Adipocyte (in vitro differentiated cells): ENCODE measurements at regions not wholly inside any gene's neighbourhood (a gene's known extent, or its start where the extent isn't known, plus 50 kb on each side); places are given as distances from the start of the nearest gene placed in this dataset.

Source experiments
- DNase-seq: peaks from one replicate; pipeline ENCODE4 v3.0.0-alpha.2; 2015; ENCODE audit warnings: low read depth
- H3K27me3 ChIP-seq: replicated peaks from 2 replicates; pipeline ENCODE4 v1.7.0; 2013; ENCODE audit warnings: mild to moderate bottlenecking, low read length, moderate library complexity; ENCODE audit not compliant: control insufficient read depth, insufficient read depth
- H3K36me3 ChIP-seq: 2 replicates; pipeline ENCODE4 v1.7.0; 2013; ENCODE audit warnings: low read length, mild to moderate bottlenecking, moderate library complexity; ENCODE audit not compliant: control insufficient read depth, insufficient read depth, severe bottlenecking
- H3K4me1 ChIP-seq: 2 replicates; pipeline ENCODE4 v1.7.0; 2013; ENCODE audit warnings: mild to moderate bottlenecking, low read length, moderate library complexity; ENCODE audit not compliant: control insufficient read depth, insufficient read depth
- H3K4me3 ChIP-seq: 2 replicates; pipeline ENCODE4 v1.7.0; 2013; ENCODE audit warnings: mild to moderate bottlenecking, low read length, moderate library complexity
- H3K9ac ChIP-seq: 2 replicates; pipeline ENCODE4 v1.7.0; 2013; ENCODE audit warnings: mild to moderate bottlenecking, low read length, moderate library complexity
- H3K9me3 ChIP-seq: 2 replicates; pipeline ENCODE4 v1.7.0; 2013; ENCODE audit warnings: mild to moderate bottlenecking, low read length, moderate library complexity; ENCODE audit not compliant: control insufficient read depth

DNA sequence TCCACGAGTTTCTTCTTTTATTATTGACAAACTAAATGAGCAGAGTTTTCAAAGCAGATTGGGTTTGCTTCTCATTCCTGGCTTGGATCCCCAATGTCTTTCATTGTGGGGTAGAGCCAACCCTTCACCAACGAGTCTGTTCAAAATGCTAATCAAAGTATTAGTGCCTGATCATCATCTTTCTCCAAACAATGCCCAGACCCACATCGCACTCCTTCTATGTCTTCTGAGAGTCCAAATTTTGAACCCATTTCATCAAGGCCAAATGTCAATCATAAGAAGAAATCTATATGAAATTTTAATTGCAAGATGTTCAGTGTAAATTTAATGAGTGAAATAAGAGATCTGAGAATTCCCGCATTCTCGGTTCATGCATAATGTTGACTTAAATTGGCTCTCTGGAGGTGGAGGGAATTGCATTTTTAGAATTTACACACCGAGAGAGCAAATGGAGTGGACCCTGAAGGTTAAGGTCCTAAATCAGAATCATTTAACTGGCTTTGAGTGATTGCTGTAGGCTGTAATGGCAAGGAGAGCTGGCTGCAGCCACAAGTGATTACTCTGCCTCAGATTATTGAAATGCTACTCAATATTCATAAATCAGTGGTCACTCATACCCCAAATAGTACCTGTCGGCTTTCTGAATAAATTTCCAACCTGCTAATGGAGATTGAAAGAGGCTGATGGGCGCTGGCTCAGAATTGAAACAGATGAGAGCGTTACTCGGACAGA lies 602.9 kb downstream of the TYW1 start:
- no peaks in the 10 kb centered on the region for H3K36me3 ChIP-seq
- no peak overlapping the region for H3K9ac ChIP-seq
- H3K4me1 ChIP-seq, result no peaks in the 10 kb centered on the region
- DNase-seq, result no peak
- H3K9me3 ChIP-seq, result no peaks in the 10 kb centered on the region
- no peak overlapping the region for H3K4me3 ChIP-seq
- peaks cover 12% of the 10 kb centered on the region for H3K27me3 ChIP-seq

GRCh38 chr7:67602246-67602887 lies 605.7 kb downstream of the TYW1 start:
- H3K4me1 ChIP-seq, result no peaks in the 10 kb centered on the region
- no peaks in the 10 kb centered on the region for H3K36me3 ChIP-seq
- peaks cover 8% of the 10 kb centered on the region for H3K27me3 ChIP-seq
- no peak overlapping the region for H3K4me3 ChIP-seq
- peaks cover 14% of the 10 kb centered on the region for H3K9me3 ChIP-seq
- H3K9ac ChIP-seq, result no peak overlapping the region
- no peak for DNase-seq

GRCh38 chr7:67604461-67605386 lies 608.1 kb downstream of the TYW1 start:
- Histone ChIP-seq H3K27me3 (peaks cover 8% of the 10 kb centered on the region), H3K36me3 (no peaks in the 10 kb centered on the region), H3K9me3 (peaks cover 14% of the 10 kb centered on the region), H3K4me3 (no peak overlapping the region), H3K9ac (no peak overlapping the region), H3K4me1 (no peaks in the 10 kb centered on the region)
- DNase-seq, result peak; percentile 1

GRCh38 chr7:67608806-67609205 lies 612.2 kb downstream of the TYW1 start:
- no peaks in the 10 kb centered on the region for H3K4me1 ChIP-seq
- no peak for DNase-seq
- peaks cover 3% of the 10 kb centered on the region for H3K27me3 ChIP-seq
- H3K4me3 ChIP-seq, result no peak overlapping the region
- H3K9ac ChIP-seq, result no peak overlapping the region
- no peaks in the 10 kb centered on the region for H3K36me3 ChIP-seq
- peaks cover 23% of the 10 kb centered on the region for H3K9me3 ChIP-seq

- no peak for DNase-seq
- Histone ChIP-seq H3K9me3 (peaks cover 11% of the 10 kb centered on the region), H3K4me3 (no peak overlapping the region), H3K27me3 (peaks cover 3% of the 10 kb centered on the region), H3K9ac (no peak overlapping the region), H3K36me3 (no peaks in the 10 kb centered on the region), H3K4me1 (no peaks in the 10 kb centered on the region)
Measured at GRCh38 chr7:67610897-67611296, 614.3 kb downstream of the TYW1 start.

GRCh38 chr7:67614843-67615242 lies 618.2 kb downstream of the TYW1 start:
- Histone ChIP-seq H3K4me1 (no peaks in the 10 kb centered on the region), H3K27me3 (peaks cover 16% of the 10 kb centered on the region), H3K4me3 (no peak overlapping the region), H3K9me3 (peaks cover 9% of the 10 kb centered on the region), H3K36me3 (no peaks in the 10 kb centered on the region), H3K9ac (no peak overlapping the region)
- DNase-seq, result no peak

DNA sequence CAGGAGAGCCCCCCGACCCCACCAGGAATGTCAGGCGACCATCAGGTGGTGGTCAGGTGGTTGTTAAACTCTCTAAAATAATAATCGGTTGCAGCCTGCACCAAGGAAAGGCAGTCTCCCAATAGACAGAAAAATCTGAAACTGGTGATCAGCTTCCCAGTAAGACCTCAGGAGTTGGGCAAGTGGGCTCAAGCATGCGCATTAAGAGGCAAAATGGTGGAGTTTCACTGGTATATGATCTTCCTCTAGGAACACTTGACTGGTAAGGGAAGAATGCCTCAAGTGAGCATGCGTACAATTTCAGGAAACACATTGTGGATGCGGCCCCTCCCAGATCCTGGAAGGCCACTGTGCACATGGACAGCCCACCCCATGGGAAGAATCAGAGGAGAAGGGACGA lies 619.9 kb downstream of the TYW1 start:
- Histone ChIP-seq H3K4me3 (no peak overlapping the region), H3K4me1 (no peaks in the 10 kb centered on the region), H3K27me3 (peaks cover 32% of the 10 kb centered on the region), H3K9ac (no peak overlapping the region), H3K36me3 (no peaks in the 10 kb centered on the region), H3K9me3 (peaks cover 9% of the 10 kb centered on the region)
- DNase-seq, result no peak

GRCh38 chr7:67618556-67619162 lies 622.0 kb downstream of the TYW1 start:
- Histone ChIP-seq H3K4me1 (no peaks in the 10 kb centered on the region), H3K9me3 (no peaks in the 10 kb centered on the region), H3K27me3 (peaks cover 44% of the 10 kb centered on the region), H3K9ac (no peak overlapping the region), H3K4me3 (no peak overlapping the region), H3K36me3 (no peaks in the 10 kb centered on the region)
- no peak for DNase-seq

- Histone ChIP-seq H3K36me3 (no peaks in the 10 kb centered on the region), H3K27me3 (peaks cover 49% of the 10 kb centered on the region), H3K4me1 (no peaks in the 10 kb centered on the region), H3K9me3 (no peaks in the 10 kb centered on the region), H3K9ac (no peak overlapping the region), H3K4me3 (no peak overlapping the region)
- DNase-seq, result peak; percentile 4
Measured at GRCh38 chr7:67619175-67619574, 622.5 kb downstream of the TYW1 start.

DNA sequence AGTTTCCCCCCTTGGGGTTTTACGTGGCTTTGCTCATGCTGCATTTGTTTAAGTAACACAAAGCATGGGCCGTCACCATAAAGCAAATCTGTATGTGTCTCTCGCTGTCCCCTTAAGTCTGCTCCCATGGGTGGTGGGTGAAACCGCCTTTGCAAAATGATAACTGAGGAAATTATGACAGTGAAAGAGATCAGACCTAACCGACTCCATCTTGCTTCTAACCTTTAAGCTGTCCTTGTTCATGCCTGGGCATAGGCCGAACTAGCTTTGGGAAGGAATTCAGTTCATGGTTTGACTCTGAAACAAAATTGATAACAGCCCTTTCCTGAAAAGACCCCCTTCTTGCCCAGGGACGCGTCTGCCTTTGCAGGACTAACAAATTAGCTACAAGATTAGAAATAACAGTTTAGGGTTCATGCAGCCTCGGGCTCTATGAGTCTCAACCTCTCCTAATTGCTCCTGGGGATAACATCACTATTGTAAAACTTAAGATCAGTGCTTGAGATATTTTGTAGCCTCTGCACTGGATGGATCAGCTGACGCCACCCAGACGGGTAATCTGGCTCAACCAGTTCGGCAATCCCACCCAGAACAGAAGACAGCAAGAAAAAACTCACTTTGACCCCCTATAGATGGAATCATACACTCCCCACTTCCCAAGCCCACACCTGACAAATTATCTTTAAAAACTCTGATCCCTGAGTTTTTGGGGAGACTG lies 623.7 kb downstream of the TYW1 start:
- no peaks in the 10 kb centered on the region for H3K9me3 ChIP-seq
- DNase-seq, result no peak
- no peak overlapping the region for H3K4me3 ChIP-seq
- no peaks in the 10 kb centered on the region for H3K36me3 ChIP-seq
- peaks cover 54% of the 10 kb centered on the region for H3K27me3 ChIP-seq
- no peak overlapping the region for H3K9ac ChIP-seq
- H3K4me1 ChIP-seq, result peaks cover under 1% of the 10 kb centered on the region
